HG03135 (cell line): ENCODE measurements at regions not wholly inside any gene's neighbourhood (a gene's known extent, or its start where the extent isn't known, plus 50 kb on each side); places are given as distances from the start of the nearest gene placed in this dataset.
"Not testable (repeated sequence)": the region's sequence is repeated elsewhere in the genome, so short reads cannot be mapped to it uniquely, and the experiment has no call there.

ENCODE experiments used
- ATAC-seq: cut with Tn5 transposase; IDR thresholded peaks from one replicate; pipeline ENCODE4 v1.9.1; 2021; ENCODE audit warnings: mild to moderate bottlenecking, moderate library complexity; ENCODE audit not compliant: unreplicated experiment

GRCh38 chr20:60782959-60783625, 469.0 kb upstream of the CDH4 start:
- no peak for ATAC-seq

- ATAC-seq, result no peak
Observed at GRCh38 chr20:60785301-60785700, 466.8 kb upstream of the CDH4 start.

GRCh38 chr20:60785785-60786184, 466.3 kb upstream of the CDH4 start:
- ATAC-seq, result no peak

- ATAC-seq, result no peak
Observed at GRCh38 chr20:60786686-60787217, 465.3 kb upstream of the CDH4 start.

- no peak for ATAC-seq
Observed at GRCh38 chr20:60787276-60787675, 464.8 kb upstream of the CDH4 start.

- ATAC-seq, result no peak
Observed at GRCh38 chr20:60788070-60788469, 464.0 kb upstream of the CDH4 start.

- ATAC-seq, result no peak
Observed at GRCh38 chr20:60789399-60789798, 462.7 kb upstream of the CDH4 start.

- not testable (repeated sequence) for ATAC-seq
Observed at GRCh38 chr20:60790339-60790738, 461.7 kb upstream of the CDH4 start.

GRCh38 chr20:60791823-60792222, 460.2 kb upstream of the CDH4 start:
- no peak for ATAC-seq

- no peak for ATAC-seq
Observed at GRCh38 chr20:60792941-60793340, 459.1 kb upstream of the CDH4 start.

GRCh38 chr20:60794674-60795073, 457.4 kb upstream of the CDH4 start:
- ATAC-seq, result no peak

GRCh38 chr20:60795651-60796050, 456.4 kb upstream of the CDH4 start:
- ATAC-seq, result no peak

- ATAC-seq, result no peak
Observed at GRCh38 chr20:60800185-60800584, 451.9 kb upstream of the CDH4 start.

GRCh38 chr20:60802676-60803075, 449.4 kb upstream of the CDH4 start:
- no peak for ATAC-seq

- no peak for ATAC-seq
Observed at GRCh38 chr20:60803335-60804055, 448.6 kb upstream of the CDH4 start.

GRCh38 chr20:60804240-60804917, 447.7 kb upstream of the CDH4 start:
- ATAC-seq, result no peak

GRCh38 chr20:60804918-60805630, 447.0 kb upstream of the CDH4 start:
- ATAC-seq, result no peak

GRCh38 chr20:60806354-60806753, 445.7 kb upstream of the CDH4 start:
- ATAC-seq, result no peak

GRCh38 chr20:60806824-60807223, 445.2 kb upstream of the CDH4 start:
- ATAC-seq, result no peak

GRCh38 chr20:60808003-60808672, 443.9 kb upstream of the CDH4 start:
- no peak for ATAC-seq

- ATAC-seq, result no peak
Observed at GRCh38 chr20:60808701-60809100, 443.4 kb upstream of the CDH4 start.
